HepG2 (cell line): ENCODE measurements at regions not wholly inside any gene's neighbourhood (a gene's known extent, or its start where the extent isn't known, plus 50 kb on each side); places are given as distances from the start of the nearest gene placed in this dataset.

Source experiments
- ATAC-seq: fragments of 200-7000 bp; cut with Tn5 transposase; 3 replicates; pipeline ENCODE4 v1.9.1; 2020; ENCODE audit warnings: mild to moderate bottlenecking, moderate library complexity
- BruUV-seq: library from RNA; stranded (reverse); fragments of 400-500 nt; replicated peaks from 2 replicates; lab custom pipeline; 2021; lab: Mats Ljungman, UMichigan
- CTCF ChIA-PET: fragments of 300-600 bp; formaldehyde crosslinking; extraction: SDS; loops from one replicate; lab custom pipeline; 2021; ENCODE audit warnings: low total read pairs, inconsistent platforms, low intra/inter-chr PET ratio; lab: Yijun Ruan, JAX
- POLR2A ChIA-PET: fragments of 350-600 bp; sonication (Branson Sonifier 250); formaldehyde crosslinking; loops from one replicate; lab custom pipeline; 2020; ENCODE audit warnings: antibody characterized with exemption, inconsistent platforms; lab: Yijun Ruan, JAX
- DNase-seq: peaks from one replicate; pipeline ENCODE4 v3.0.0-alpha.2; 2015; ENCODE audit warnings: low spot score
- FAIRE-seq: peaks from 3 replicates; lab custom pipeline; 2011; peaks lifted over from hg19 to GRCh38; lab: Jason Lieb, UNC
- H2AFZ ChIP-seq: one replicate; pipeline ENCODE4 v1.6.1; 2011; ENCODE audit warnings: low read length, inconsistent platforms
- H3K27ac ChIP-seq: fragments of 300-600 bp; 3 replicates; pipeline ENCODE4 v1.8.0; 2011; ENCODE audit warnings: mixed run types, mild to moderate bottlenecking, mixed read lengths, low read length, inconsistent platforms; ENCODE audit not compliant: insufficient read depth; ENCODE audit errors: extremely low read length
- H3K27me3 ChIP-seq, 2 experiments: fragments of 200-600 bp in 1 of 2; 2 replicates in 1 of 2; 3 replicates in 1 of 2; pipeline versions ENCODE4 v1.6.0 to v1.8.0; 2011; ENCODE audit warnings: low read length in 2 of 2, mild to moderate bottlenecking in 2 of 2, moderate library complexity in 2 of 2, inconsistent platforms in 1 of 2; ENCODE audit not compliant: insufficient read depth in 2 of 2, control insufficient read depth in 1 of 2
- H3K36me3 ChIP-seq, 2 experiments: fragments of 200-600 bp in 1 of 2; replicated peaks in 1 of 2; 2 replicates in 1 of 2; 3 replicates in 1 of 2; pipeline versions ENCODE4 v1.5.1 to v1.8.0; 2011; ENCODE audit warnings: low read length in 2 of 2, inconsistent platforms in 1 of 2; ENCODE audit not compliant: insufficient read depth in 2 of 2, control insufficient read depth in 1 of 2
- H3K4me1 ChIP-seq: 2 replicates; pipeline ENCODE4 v1.5.1; 2012; ENCODE audit warnings: low read length, inconsistent platforms; ENCODE audit not compliant: insufficient read depth
- H3K4me2 ChIP-seq: 2 replicates; pipeline ENCODE4 v1.6.0; 2011; ENCODE audit warnings: low read depth, low read length, inconsistent platforms
- H3K4me3 ChIP-seq, 3 experiments: fragments of 200-600 bp in 1 of 3; sonication (generic), shearing (Covaris generic) in 1 of 3; replicated peaks in 1 of 3; 2 replicates each; pipeline ENCODE4 v1.5.1; 2011 to 2016; ENCODE audit warnings: low read length in 3 of 3, inconsistent platforms in 2 of 3, low read depth in 2 of 3, mild to moderate bottlenecking in 2 of 3, control low read depth in 1 of 3, mixed read lengths in 1 of 3; ENCODE audit not compliant: insufficient read depth in 1 of 3
- H3K79me2 ChIP-seq: one replicate; pipeline ENCODE4 v1.6.1; 2011; ENCODE audit warnings: low read length, inconsistent platforms; ENCODE audit not compliant: insufficient read depth
- H3K9ac ChIP-seq: 2 replicates; pipeline ENCODE4 v1.6.0; 2011; ENCODE audit warnings: mild to moderate bottlenecking, low read depth, low read length, inconsistent platforms; ENCODE audit not compliant: insufficient read depth
- H3K9me3 ChIP-seq: 2 replicates; pipeline ENCODE4 v1.5.1; 2012; ENCODE audit warnings: mild to moderate bottlenecking, low read length
- H4K20me1 ChIP-seq: 2 replicates; pipeline ENCODE4 v1.6.0; 2011; ENCODE audit warnings: inconsistent platforms, mild to moderate bottlenecking, low read length, moderate library complexity; ENCODE audit not compliant: insufficient read depth
- DR1 ChIP-seq: sonication (generic); formaldehyde crosslinking; IDR thresholded peaks from 2 replicates; pipeline ENCODE4 v1.8.0; 2021; ENCODE audit warnings: mild to moderate bottlenecking, missing genetic modification reagents, inconsistent platforms
- FOSL1 ChIP-seq: sonication (generic); formaldehyde crosslinking; IDR thresholded peaks from 2 replicates; pipeline ENCODE4 v1.9.0; 2021; ENCODE audit warnings: missing genetic modification reagents, borderline replicate concordance
- GABPA ChIP-seq, 2 experiments: IDR thresholded peaks; 2 replicates each; pipeline ENCODE4 v1.6.1; 2011 to 2016; ENCODE audit warnings: low read depth in 2 of 2, low read length in 1 of 2, missing biosample characterization in 1 of 2, missing genetic modification characterization in 1 of 2
- HNRNPUL1 ChIP-seq: fragments of 200-400 bp; formaldehyde crosslinking; IDR thresholded peaks from 2 replicates; pipeline ENCODE4 v1.6.1; 2017; ENCODE audit warnings: low read depth, mild to moderate bottlenecking, low read length, moderate library complexity
- MEIS1 ChIP-seq: sonication (generic); formaldehyde crosslinking; IDR thresholded peaks from 2 replicates; pipeline ENCODE4 v1.9.0; 2021; ENCODE audit warnings: mild to moderate bottlenecking, missing genetic modification reagents, moderate library complexity, borderline replicate concordance
- MYNN ChIP-seq: sonication (generic); formaldehyde crosslinking; IDR thresholded peaks from 2 replicates; pipeline ENCODE4 v1.4.0; 2020; ENCODE audit warnings: mild to moderate bottlenecking, low read depth, missing genetic modification reagents
- NONO ChIP-seq, 2 experiments: fragments of 450-650 bp in 1 of 2; sonication (generic) in 1 of 2; formaldehyde crosslinking in 1 of 2; IDR thresholded peaks in 1 of 2; conservative IDR thresholded peaks in 1 of 2; 2 replicates each; pipeline versions ENCODE4 v1.6.1 to v1.8.0; 2017 to 2022; ENCODE audit warnings: mild to moderate bottlenecking in 1 of 2, missing genetic modification reagents in 1 of 2, moderate library complexity in 1 of 2
- PAF1 ChIP-seq: IDR thresholded peaks from 2 replicates; pipeline ENCODE4 v1.6.1; 2016; ENCODE audit warnings: missing genetic modification reagents, missing compliant biosample characterization
- POLR2AphosphoS2 ChIP-seq: IDR thresholded peaks from 2 replicates; pipeline ENCODE4 v1.6.1; 2011; ENCODE audit warnings: low read depth, low read length, improper control_type of control experiment
- ZBTB7A ChIP-seq: sonication (generic); formaldehyde crosslinking; IDR thresholded peaks from 2 replicates; pipeline ENCODE4 v1.8.0; 2022; ENCODE audit warnings: mild to moderate bottlenecking, missing genetic modification reagents
- ZNF12 ChIP-seq: sonication (generic); formaldehyde crosslinking; IDR thresholded peaks from 2 replicates; pipeline ENCODE4 v1.5.0; 2020; ENCODE audit warnings: missing genetic modification reagents
- ZNF333 ChIP-seq: sonication (generic); formaldehyde crosslinking; IDR thresholded peaks from 2 replicates; pipeline ENCODE4 v1.4.0; 2020; ENCODE audit warnings: mild to moderate bottlenecking, missing genetic modification reagents, borderline replicate concordance
- ZNF431 ChIP-seq: sonication (generic); formaldehyde crosslinking; IDR thresholded peaks from 2 replicates; pipeline ENCODE4 v1.9.0; 2022; ENCODE audit warnings: missing genetic modification reagents, low read depth, mild to moderate bottlenecking, borderline replicate concordance
- ZNF660 ChIP-seq: sonication (generic); formaldehyde crosslinking; IDR thresholded peaks from 2 replicates; pipeline ENCODE4 v1.5.1; 2020; ENCODE audit warnings: mild to moderate bottlenecking, low read depth, missing genetic modification reagents, borderline replicate concordance
- ZNF850 ChIP-seq: sonication (generic); formaldehyde crosslinking; conservative IDR thresholded peaks from 2 replicates; pipeline ENCODE4 v1.9.0; 2021; ENCODE audit warnings: mild to moderate bottlenecking, missing genetic modification reagents
- in situ Hi-C: cut with HindIII; loops from 2 replicates; pipeline ENCODE4 v1.10.0; 2017; ENCODE audit warnings: low pct_unique_long_range_greater_than_20kb; ENCODE audit not compliant: extremely low pct_ligation_motif_present
- intact Hi-C: fragments of 100-400 bp; cut with micrococcal nuclease; formaldehyde crosslinking; loops from one replicate; pipeline ENCODE4 v1.10.0; 2022; ENCODE audit not compliant: unreplicated experiment
- TF ChIP-seq, protein P1 (sequence below): sonication (generic); formaldehyde crosslinking; IDR thresholded peaks from 2 replicates; pipeline ENCODE4 v1.8.0; 2022; ENCODE audit warnings: mild to moderate bottlenecking, missing genetic modification reagents, moderate library complexity

DNA sequence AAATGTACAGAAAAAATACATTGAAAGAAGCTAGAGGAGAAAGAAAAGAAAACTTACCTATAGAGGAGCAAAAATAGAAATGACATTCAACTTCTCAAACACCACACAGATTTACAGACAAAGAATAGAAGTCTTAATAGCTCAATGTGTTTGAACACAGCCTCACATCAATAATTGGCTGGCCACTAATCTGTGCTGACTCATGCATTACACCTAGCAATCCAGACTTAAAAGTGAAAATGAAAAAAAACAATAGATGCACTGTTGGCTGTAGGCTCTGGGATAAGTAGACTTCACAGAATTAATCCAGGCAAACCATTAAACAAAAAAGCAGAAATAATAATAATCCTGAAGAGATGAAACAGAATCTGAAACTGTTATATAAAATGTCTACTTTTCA lies 961.3 kb upstream of the CELF4 start:
- FAIRE-seq, result no peak
- in situ Hi-C loops, result no loop called here
- ChIA-PET POLR2A (no interaction called here), CTCF (no interaction called here)
- Histone ChIP-seq H3K79me2 (no peaks in the 10 kb centered on the region), H3K9me3 (no peaks in the 10 kb centered on the region), H2AFZ (no peak overlapping the region), H3K27ac (no peak overlapping the region), H3K4me3 (no peak overlapping the region), H3K9ac (no peak overlapping the region), H4K20me1 (no peaks in the 10 kb centered on the region), H3K4me2 (no peak overlapping the region), H3K27me3 (no peaks in the 10 kb centered on the region), H3K4me1 (no peaks in the 10 kb centered on the region), H3K36me3 (no peaks in the 10 kb centered on the region)
- ATAC-seq, result no peak
- no peak for DNase-seq
- intact Hi-C loops, result no loop called here
- TF ChIP-seq PAF1 (CRISPR knock-in tag) (no peak), MYNN (CRISPR knock-in tag) (no peak), HNRNPUL1 (no peak), FOSL1 (CRISPR knock-in tag) (no peak), NONO (IDR thresholded peaks at IDR 0.05) (no peak), NONO (CRISPR knock-in tag; conservative IDR thresholded peaks at IDR 0.05) (no peak), ZNF431 (no peak), POLR2AphosphoS2 (no peak), ZNF850 (CRISPR knock-in tag) (no peak), GABPA (IDR thresholded peaks at IDR 0.05; ENCODE audit: low read depth, low read length) (no peak), GABPA (CRISPR knock-in tag; IDR thresholded peaks at IDR 0.05; ENCODE audit: low read depth) (no peak), DR1 (CRISPR knock-in tag) (no peak), MEIS1 (CRISPR knock-in tag) (no peak), ZNF12 (CRISPR knock-in tag) (no peak), ZNF333 (CRISPR knock-in tag) (no peak), ZBTB7A (CRISPR knock-in tag) (no peak), ZNF660 (CRISPR knock-in tag) (no peak)
- TF ChIP-seq, protein P1, sequence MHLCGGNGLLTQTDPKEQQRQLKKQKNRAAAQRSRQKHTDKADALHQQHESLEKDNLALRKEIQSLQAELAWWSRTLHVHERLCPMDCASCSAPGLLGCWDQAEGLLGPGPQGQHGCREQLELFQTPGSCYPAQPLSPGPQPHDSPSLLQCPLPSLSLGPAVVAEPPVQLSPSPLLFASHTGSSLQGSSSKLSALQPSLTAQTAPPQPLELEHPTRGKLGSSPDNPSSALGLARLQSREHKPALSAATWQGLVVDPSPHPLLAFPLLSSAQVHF, result no peak
- no TSS peak for BruUV-seq
